HEK293 (cell line): ENCODE measurements at regions not wholly inside any gene's neighbourhood (a gene's known extent, or its start where the extent isn't known, plus 50 kb on each side); places are given as distances from the start of the nearest gene placed in this dataset.

Experiments used
- CTCF ChIA-PET: fragments of 350-600 bp; formaldehyde crosslinking; extraction: SDS; loops from one replicate; lab custom pipeline; 2021; ENCODE audit warnings: antibody characterized with exemption; lab: Yijun Ruan, JAX
- POLR2A ChIA-PET: fragments of 300-600 bp; formaldehyde crosslinking; extraction: SDS; loops from one replicate; lab custom pipeline; 2020; ENCODE audit warnings: antibody characterized with exemption, inconsistent platforms; lab: Yijun Ruan, JAX
- H3K27ac ChIP-seq: fragments of 200-500 bp; sonication (Bioruptor generic); 2 replicates; pipeline ENCODE4 v1.5.1; 2014; ENCODE audit warnings: low read depth, low read length, control low read depth, inconsistent platforms; ENCODE audit errors: extremely low read depth
- H3K36me3 ChIP-seq, 2 experiments: fragments of 200-500 bp in 1 of 2; sonication (Bioruptor generic) in 1 of 2; 1 replicate in 1 of 2; 2 replicates in 1 of 2; pipeline ENCODE4 v1.5.1; 2014 to 2017; ENCODE audit warnings: inconsistent platforms in 2 of 2, low read length in 2 of 2; ENCODE audit not compliant: control insufficient read depth in 2 of 2, insufficient read depth in 1 of 2
- H3K4me1 ChIP-seq: fragments of 200-500 bp; sonication (Bioruptor generic); 2 replicates; pipeline ENCODE4 v1.5.1; 2014; ENCODE audit warnings: mild to moderate bottlenecking, low read length, inconsistent platforms; ENCODE audit not compliant: control insufficient read depth, insufficient read depth
- H3K4me3 ChIP-seq: 2 replicates; pipeline ENCODE4 v1.5.1; 2011; ENCODE audit warnings: low read depth, mild to moderate bottlenecking, control low read depth, low read length, moderate library complexity
- H3K9me3 ChIP-seq: fragments of 200-500 bp; sonication (Bioruptor generic); 2 replicates; pipeline ENCODE4 v1.5.1; 2014; ENCODE audit warnings: low read depth, low read length, inconsistent platforms; ENCODE audit not compliant: control insufficient read depth, insufficient read depth
- AEBP2 ChIP-seq: fragments of 450-650 bp; formaldehyde crosslinking; IDR thresholded peaks from 2 replicates; pipeline ENCODE4 v1.5.1; 2016; ENCODE audit warnings: missing biosample characterization, missing genetic modification characterization, borderline replicate concordance
- GLIS1 ChIP-seq: fragments of 450-650 bp; formaldehyde crosslinking; IDR thresholded peaks from 2 replicates; pipeline ENCODE4 v1.5.1; 2016; ENCODE audit warnings: missing biosample characterization, missing genetic modification characterization
- PRDM1 ChIP-seq: fragments of 450-650 bp; formaldehyde crosslinking; IDR thresholded peaks from 2 replicates; pipeline ENCODE4; 2016; ENCODE audit warnings: missing biosample characterization, missing genetic modification characterization
- SETDB1 ChIP-seq: IDR thresholded peaks from one replicate; pipeline ENCODE4 v1.6.1; 2017; ENCODE audit warnings: mild to moderate bottlenecking, low read length, moderate library complexity, mixed read lengths; ENCODE audit not compliant: insufficient read length
- ZBTB20 ChIP-seq: fragments of 450-650 bp; formaldehyde crosslinking; IDR thresholded peaks from 2 replicates; pipeline ENCODE4 v1.5.1; 2016; ENCODE audit warnings: missing biosample characterization, missing genetic modification characterization
- ZNF10 ChIP-seq: fragments of 450-650 bp; formaldehyde crosslinking; IDR thresholded peaks from 2 replicates; pipeline ENCODE4 v1.5.1; 2017; ENCODE audit warnings: missing biosample characterization, missing genetic modification characterization
- ZNF26 ChIP-seq: fragments of 450-650 bp; formaldehyde crosslinking; IDR thresholded peaks from 2 replicates; pipeline ENCODE4 v1.5.1; 2016; ENCODE audit warnings: missing biosample characterization, missing genetic modification characterization
- ZNF266 ChIP-seq: fragments of 450-650 bp; formaldehyde crosslinking; IDR thresholded peaks from 2 replicates; pipeline ENCODE4 v1.5.1; 2016; ENCODE audit warnings: missing biosample characterization, missing genetic modification characterization, low read depth
- ZNF362 ChIP-seq: fragments of 450-650 bp; formaldehyde crosslinking; IDR thresholded peaks from 2 replicates; pipeline ENCODE4 v1.5.1; 2016; ENCODE audit warnings: missing biosample characterization, missing genetic modification characterization
- ZNF391 ChIP-seq: fragments of 450-650 bp; formaldehyde crosslinking; IDR thresholded peaks from 2 replicates; pipeline ENCODE4 v1.5.1; 2016; ENCODE audit warnings: low read depth, missing biosample characterization, missing genetic modification characterization, borderline replicate concordance
- ZNF544 ChIP-seq: fragments of 450-650 bp; formaldehyde crosslinking; IDR thresholded peaks from 2 replicates; pipeline ENCODE4 v1.5.0; 2017; ENCODE audit warnings: missing biosample characterization, missing genetic modification characterization
- ZNF558 ChIP-seq: fragments of 450-650 bp; formaldehyde crosslinking; IDR thresholded peaks from 2 replicates; pipeline ENCODE4 v1.5.1; 2016; ENCODE audit warnings: missing biosample characterization, missing genetic modification characterization
- ZNF580 ChIP-seq: fragments of 450-650 bp; formaldehyde crosslinking; IDR thresholded peaks from 2 replicates; pipeline ENCODE4 v1.5.1; 2016; ENCODE audit warnings: missing biosample characterization, missing genetic modification characterization
- ZNF621 ChIP-seq: fragments of 450-650 bp; formaldehyde crosslinking; IDR thresholded peaks from 2 replicates; pipeline ENCODE4 v1.5.1; 2017; ENCODE audit warnings: missing biosample characterization, missing genetic modification characterization
- ZNF654 ChIP-seq: fragments of 450-650 bp; formaldehyde crosslinking; IDR thresholded peaks from 2 replicates; pipeline ENCODE4 v1.5.1; 2016; ENCODE audit warnings: low read depth, missing biosample characterization, missing genetic modification characterization
- ZNF658 ChIP-seq: fragments of 450-650 bp; formaldehyde crosslinking; IDR thresholded peaks from 2 replicates; pipeline ENCODE4; 2016; ENCODE audit warnings: missing biosample characterization, missing genetic modification characterization
- ZNF701 ChIP-seq: fragments of 450-650 bp; formaldehyde crosslinking; IDR thresholded peaks from 2 replicates; pipeline ENCODE4 v1.5.1; 2016; ENCODE audit warnings: missing biosample characterization, missing genetic modification characterization
- ZNF776 ChIP-seq: fragments of 450-650 bp; formaldehyde crosslinking; IDR thresholded peaks from 2 replicates; pipeline ENCODE4 v1.5.0; 2017; ENCODE audit warnings: missing biosample characterization, missing genetic modification characterization, borderline replicate concordance
- ZNF837 ChIP-seq: fragments of 450-650 bp; formaldehyde crosslinking; IDR thresholded peaks from 2 replicates; pipeline ENCODE4 v1.5.1; 2016; ENCODE audit warnings: missing biosample characterization, missing genetic modification characterization
- ZNF843 ChIP-seq: fragments of 450-650 bp; formaldehyde crosslinking; IDR thresholded peaks from 2 replicates; pipeline ENCODE4 v1.5.1; 2016; ENCODE audit warnings: missing biosample characterization, missing genetic modification characterization

- TF ChIP-seq ZNF843 (tag by site-specific recombination) (no peak), ZNF544 (tag by site-specific recombination) (no peak), ZBTB20 (tag by site-specific recombination) (no peak), ZNF10 (tag by site-specific recombination) (0 out of 2 replicates have a peak, but pooled peaks have one; percentile 19), ZNF654 (tag by site-specific recombination) (no peak), ZNF776 (tag by site-specific recombination) (no peak), ZNF391 (tag by site-specific recombination) (no peak), ZNF701 (no peak), ZNF580 (tag by site-specific recombination) (no peak), PRDM1 (tag by site-specific recombination) (no peak), ZNF266 (tag by site-specific recombination) (no peak)
These were observed 204.7 kb upstream of the SULF2 start (continued) for GRCh38 chr20:47989957-47990356.

- TF ChIP-seq AEBP2 (tag by site-specific recombination) (no peak), ZNF837 (tag by site-specific recombination) (no peak), SETDB1 (no peak), ZNF658 (tag by site-specific recombination) (no peak), ZNF621 (tag by site-specific recombination) (no peak), ZNF26 (tag by site-specific recombination) (no peak), ZNF362 (tag by site-specific recombination) (no peak)
- ChIA-PET POLR2A (no interaction called here), CTCF (no interaction called here)
- Histone ChIP-seq H3K27ac (no peak overlapping the region), H3K36me3 (no peaks in the 10 kb centered on the region), H3K9me3 (no peaks in the 10 kb centered on the region), H3K4me1 (peaks cover 15% of the 10 kb centered on the region), H3K4me3 (no peak overlapping the region)
These were observed 203.4 kb upstream of the SULF2 start for GRCh38 chr20:47988676-47989075.

- Histone ChIP-seq H3K27ac (no peak overlapping the region), H3K9me3 (no peaks in the 10 kb centered on the region), H3K4me3 (no peak overlapping the region), H3K36me3 (no peaks in the 10 kb centered on the region), H3K4me1 (peaks cover 5% of the 10 kb centered on the region; the same call in 1 of the 2 replicates)
- POLR2A ChIA-PET = no interaction called here
- CTCF ChIA-PET = no interaction called here
- TF ChIP-seq GLIS1 (tag by site-specific recombination) (peak; percentile 79), ZNF558 (tag by site-specific recombination) (no peak)
These were observed 200.0 kb upstream of the SULF2 start for GRCh38 chr20:47985092-47985850.
